ENCODE measurements at regions not wholly inside any gene's neighbourhood (a gene's known extent, or its start where the extent isn't known, plus 50 kb on each side); places are given as distances from the start of the nearest gene placed in this dataset.

DNA sequence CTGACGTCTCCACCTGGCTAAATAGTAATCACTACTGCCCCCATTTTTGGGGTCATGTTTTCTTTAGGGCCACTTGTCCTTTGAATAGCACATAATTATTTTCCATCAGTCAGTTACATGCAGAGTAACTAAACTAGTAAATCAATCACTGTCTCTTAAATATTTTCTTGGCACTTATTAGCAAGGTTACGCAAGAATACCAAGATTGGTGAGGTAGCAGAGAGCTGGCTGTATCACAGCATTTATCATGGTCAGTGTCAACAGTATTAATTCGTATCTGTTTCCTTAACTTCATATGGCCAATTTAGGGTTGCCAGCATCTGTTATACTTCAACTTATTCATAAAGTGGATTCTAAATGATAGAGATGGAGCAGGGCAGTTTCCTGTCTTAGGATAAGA, 346.8 kb upstream of the FAM174A start:
- TF ChIP-seq, protein P1, sequence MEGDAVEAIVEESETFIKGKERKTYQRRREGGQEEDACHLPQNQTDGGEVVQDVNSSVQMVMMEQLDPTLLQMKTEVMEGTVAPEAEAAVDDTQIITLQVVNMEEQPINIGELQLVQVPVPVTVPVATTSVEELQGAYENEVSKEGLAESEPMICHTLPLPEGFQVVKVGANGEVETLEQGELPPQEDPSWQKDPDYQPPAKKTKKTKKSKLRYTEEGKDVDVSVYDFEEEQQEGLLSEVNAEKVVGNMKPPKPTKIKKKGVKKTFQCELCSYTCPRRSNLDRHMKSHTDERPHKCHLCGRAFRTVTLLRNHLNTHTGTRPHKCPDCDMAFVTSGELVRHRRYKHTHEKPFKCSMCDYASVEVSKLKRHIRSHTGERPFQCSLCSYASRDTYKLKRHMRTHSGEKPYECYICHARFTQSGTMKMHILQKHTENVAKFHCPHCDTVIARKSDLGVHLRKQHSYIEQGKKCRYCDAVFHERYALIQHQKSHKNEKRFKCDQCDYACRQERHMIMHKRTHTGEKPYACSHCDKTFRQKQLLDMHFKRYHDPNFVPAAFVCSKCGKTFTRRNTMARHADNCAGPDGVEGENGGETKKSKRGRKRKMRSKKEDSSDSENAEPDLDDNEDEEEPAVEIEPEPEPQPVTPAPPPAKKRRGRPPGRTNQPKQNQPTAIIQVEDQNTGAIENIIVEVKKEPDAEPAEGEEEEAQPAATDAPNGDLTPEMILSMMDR (IDR thresholded peaks at IDR 0.05) = no peak
- TF ChIP-seq EP300 (IDR thresholded peaks at IDR 0.05) (no peak), POLR2AphosphoS5 (IDR thresholded peaks at IDR 0.05) (no peak)
